ENCODE measurements at regions not wholly inside any gene's neighbourhood (a gene's known extent, or its start where the extent isn't known, plus 50 kb on each side); places are given as distances from the start of the nearest gene placed in this dataset.

- Histone ChIP-seq H4K20me1 (ENCODE audit: insufficient read depth, low read length) (no peaks in the 10 kb centered on the region), H3K4me3 (ENCODE audit: insufficient read depth, low read length) (no peak overlapping the region), H3K79me2 (ENCODE audit: insufficient read depth, low read length) (no peaks in the 10 kb centered on the region), H3K36me3 (ENCODE audit: insufficient read depth, low read length) (no peaks in the 10 kb centered on the region), H3K27me3 (ENCODE audit: insufficient read depth, low read length) (no peaks in the 10 kb centered on the region), H2AFZ (ENCODE audit: low read length) (no peak overlapping the region), H3K9me3 (ENCODE audit: low read depth, low read length) (no peaks in the 10 kb centered on the region), H3K27ac (ENCODE audit: low read depth, low read length) (no peak overlapping the region), H3K4me1 (ENCODE audit: insufficient read depth, low read length) (no peaks in the 10 kb centered on the region), H3K4me2 (ENCODE audit: insufficient read depth, low read length) (no peak overlapping the region)
- DNase-seq (ENCODE audit: insufficient read length, low spot score, missing footprints), result no peak
- TF ChIP-seq, protein P1, sequence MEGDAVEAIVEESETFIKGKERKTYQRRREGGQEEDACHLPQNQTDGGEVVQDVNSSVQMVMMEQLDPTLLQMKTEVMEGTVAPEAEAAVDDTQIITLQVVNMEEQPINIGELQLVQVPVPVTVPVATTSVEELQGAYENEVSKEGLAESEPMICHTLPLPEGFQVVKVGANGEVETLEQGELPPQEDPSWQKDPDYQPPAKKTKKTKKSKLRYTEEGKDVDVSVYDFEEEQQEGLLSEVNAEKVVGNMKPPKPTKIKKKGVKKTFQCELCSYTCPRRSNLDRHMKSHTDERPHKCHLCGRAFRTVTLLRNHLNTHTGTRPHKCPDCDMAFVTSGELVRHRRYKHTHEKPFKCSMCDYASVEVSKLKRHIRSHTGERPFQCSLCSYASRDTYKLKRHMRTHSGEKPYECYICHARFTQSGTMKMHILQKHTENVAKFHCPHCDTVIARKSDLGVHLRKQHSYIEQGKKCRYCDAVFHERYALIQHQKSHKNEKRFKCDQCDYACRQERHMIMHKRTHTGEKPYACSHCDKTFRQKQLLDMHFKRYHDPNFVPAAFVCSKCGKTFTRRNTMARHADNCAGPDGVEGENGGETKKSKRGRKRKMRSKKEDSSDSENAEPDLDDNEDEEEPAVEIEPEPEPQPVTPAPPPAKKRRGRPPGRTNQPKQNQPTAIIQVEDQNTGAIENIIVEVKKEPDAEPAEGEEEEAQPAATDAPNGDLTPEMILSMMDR (IDR thresholded peaks at IDR 0.05; ENCODE audit: extremely low read depth, low read depth, low read length), result no peak
Observed at GRCh38 chr2:220297093-220297492, 669.7 kb downstream of the SLC4A3 start.

- TF ChIP-seq, protein P1 (IDR thresholded peaks at IDR 0.05; ENCODE audit: extremely low read depth, low read depth, low read length), result no peak
- Histone ChIP-seq H4K20me1 (ENCODE audit: insufficient read depth, low read length) (no peaks in the 10 kb centered on the region), H3K9me3 (ENCODE audit: low read depth, low read length) (no peaks in the 10 kb centered on the region), H3K27ac (ENCODE audit: low read depth, low read length) (no peak overlapping the region), H3K79me2 (ENCODE audit: insufficient read depth, low read length) (no peaks in the 10 kb centered on the region), H3K27me3 (ENCODE audit: insufficient read depth, low read length) (no peaks in the 10 kb centered on the region), H3K4me1 (ENCODE audit: insufficient read depth, low read length) (no peaks in the 10 kb centered on the region), H3K4me2 (ENCODE audit: insufficient read depth, low read length) (no peak overlapping the region), H3K4me3 (ENCODE audit: insufficient read depth, low read length) (no peak overlapping the region), H2AFZ (ENCODE audit: low read length) (no peak overlapping the region), H3K36me3 (ENCODE audit: insufficient read depth, low read length) (no peaks in the 10 kb centered on the region)
- no peak for DNase-seq (ENCODE audit: insufficient read length, low spot score, missing footprints)
Observed at GRCh38 chr2:220300806-220301205, 673.4 kb downstream of the SLC4A3 start.

- TF ChIP-seq, protein P1 (IDR thresholded peaks at IDR 0.05; ENCODE audit: extremely low read depth, low read depth, low read length), result no peak
- H3K4me1 ChIP-seq (ENCODE audit: insufficient read depth, low read length), result no peaks in the 10 kb centered on the region
- H2AFZ ChIP-seq (ENCODE audit: low read length), result no peak overlapping the region
- no peaks in the 10 kb centered on the region for H3K36me3 ChIP-seq (ENCODE audit: insufficient read depth, low read length)
- DNase-seq (ENCODE audit: insufficient read length, low spot score, missing footprints), result no peak
- H4K20me1 ChIP-seq (ENCODE audit: insufficient read depth, low read length), result no peaks in the 10 kb centered on the region
- H3K9me3 ChIP-seq (ENCODE audit: low read depth, low read length), result no peaks in the 10 kb centered on the region
- H3K4me3 ChIP-seq (ENCODE audit: insufficient read depth, low read length), result no peak overlapping the region
- no peak overlapping the region for H3K27ac ChIP-seq (ENCODE audit: low read depth, low read length)
- H3K79me2 ChIP-seq (ENCODE audit: insufficient read depth, low read length), result no peaks in the 10 kb centered on the region
- no peaks in the 10 kb centered on the region for H3K27me3 ChIP-seq (ENCODE audit: insufficient read depth, low read length)
- H3K4me2 ChIP-seq (ENCODE audit: insufficient read depth, low read length), result no peak overlapping the region
Observed at GRCh38 chr2:220302756-220303155, 675.3 kb downstream of the SLC4A3 start.

DNA sequence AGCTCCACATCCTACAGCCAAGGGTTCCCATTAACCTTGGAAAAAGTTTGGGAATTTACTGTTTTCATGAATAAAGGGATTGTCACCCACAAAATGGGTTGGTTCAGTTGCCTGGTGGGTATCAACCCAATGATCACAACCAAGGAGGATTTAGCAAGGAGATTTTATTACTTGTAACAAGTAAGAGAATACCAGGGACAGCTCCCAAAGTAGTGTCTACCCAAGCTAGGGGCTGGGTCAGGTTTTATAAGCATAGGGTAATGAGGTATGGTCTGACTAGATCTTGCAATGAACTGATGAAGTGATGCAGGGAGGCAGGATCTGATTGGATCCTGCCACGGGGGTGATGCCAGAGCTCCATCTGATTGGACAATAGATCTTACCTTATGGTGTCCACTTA lies 681.8 kb downstream of the SLC4A3 start:
- Histone ChIP-seq H3K4me2 (ENCODE audit: insufficient read depth, low read length) (no peak overlapping the region), H3K4me3 (ENCODE audit: insufficient read depth, low read length) (no peak overlapping the region), H2AFZ (ENCODE audit: low read length) (no peak overlapping the region), H3K27me3 (ENCODE audit: insufficient read depth, low read length) (no peaks in the 10 kb centered on the region), H3K79me2 (ENCODE audit: insufficient read depth, low read length) (no peaks in the 10 kb centered on the region), H3K36me3 (ENCODE audit: insufficient read depth, low read length) (no peaks in the 10 kb centered on the region), H3K9me3 (ENCODE audit: low read depth, low read length) (no peaks in the 10 kb centered on the region), H3K4me1 (ENCODE audit: insufficient read depth, low read length) (no peaks in the 10 kb centered on the region), H3K27ac (ENCODE audit: low read depth, low read length) (no peak overlapping the region), H4K20me1 (ENCODE audit: insufficient read depth, low read length) (no peaks in the 10 kb centered on the region)
- TF ChIP-seq, protein P1 (IDR thresholded peaks at IDR 0.05; ENCODE audit: extremely low read depth, low read depth, low read length), result no peak
- DNase-seq (ENCODE audit: insufficient read length, low spot score, missing footprints), result no peak
